ENCODE measurements at regions not wholly inside any gene's neighbourhood (a gene's known extent, or its start where the extent isn't known, plus 50 kb on each side); places are given as distances from the start of the nearest gene placed in this dataset.

GRCh38 chr10:35834877-35835494 lies 192.9 kb upstream of the FZD8 start:
- Histone ChIP-seq H3K27ac (no peak overlapping the region), H3K27me3 (ENCODE audit: insufficient read depth, low read depth) (no peaks in the 10 kb centered on the region), H3K4me1 (ENCODE audit: low read depth, poor library complexity, severe bottlenecking) (no peaks in the 10 kb centered on the region), H3K9ac (no peak overlapping the region), H3K4me2 (no peak overlapping the region), H4K20me1 (ENCODE audit: insufficient read depth) (no peaks in the 10 kb centered on the region), H3K79me2 (ENCODE audit: insufficient read depth, low read depth) (no peaks in the 10 kb centered on the region), H2AFZ (ENCODE audit: low read depth) (no peak overlapping the region), H3K36me3 (ENCODE audit: insufficient read depth) (no peaks in the 10 kb centered on the region), H3K4me3 (IDR thresholded peaks at IDR 0.05; ENCODE audit: insufficient read depth, low read depth, low read length) (no peak overlapping the region)
- no peak for TF ChIP-seq CTCF (conservative IDR thresholded peaks at IDR 0.05; ENCODE audit: low read depth, low read length)

GRCh38 chr10:35827783-35828182 lies 185.7 kb upstream of the FZD8 start:
- Histone ChIP-seq H3K9ac (no peak overlapping the region), H2AFZ (ENCODE audit: low read depth) (no peak overlapping the region), H4K20me1 (ENCODE audit: insufficient read depth) (no peaks in the 10 kb centered on the region), H3K4me3 (IDR thresholded peaks at IDR 0.05; ENCODE audit: insufficient read depth, low read depth, low read length) (no peak overlapping the region), H3K4me1 (ENCODE audit: low read depth, poor library complexity, severe bottlenecking) (no peaks in the 10 kb centered on the region), H3K79me2 (ENCODE audit: insufficient read depth, low read depth) (no peaks in the 10 kb centered on the region), H3K27me3 (ENCODE audit: insufficient read depth, low read depth) (no peaks in the 10 kb centered on the region), H3K27ac (no peak overlapping the region), H3K4me2 (no peak overlapping the region), H3K36me3 (ENCODE audit: insufficient read depth) (no peaks in the 10 kb centered on the region)
- no peak for TF ChIP-seq CTCF (conservative IDR thresholded peaks at IDR 0.05; ENCODE audit: low read depth, low read length)

- Histone ChIP-seq H3K27me3 (ENCODE audit: insufficient read depth, low read depth) (no peaks in the 10 kb centered on the region), H3K4me1 (ENCODE audit: low read depth, poor library complexity, severe bottlenecking) (no peaks in the 10 kb centered on the region), H3K27ac (no peak overlapping the region), H2AFZ (ENCODE audit: low read depth) (no peak overlapping the region), H3K4me2 (no peak overlapping the region), H3K4me3 (IDR thresholded peaks at IDR 0.05; ENCODE audit: insufficient read depth, low read depth, low read length) (no peak overlapping the region), H3K9ac (no peak overlapping the region), H3K36me3 (ENCODE audit: insufficient read depth) (no peaks in the 10 kb centered on the region), H3K79me2 (ENCODE audit: insufficient read depth, low read depth) (no peaks in the 10 kb centered on the region), H4K20me1 (ENCODE audit: insufficient read depth) (no peaks in the 10 kb centered on the region)
- no peak for TF ChIP-seq CTCF (conservative IDR thresholded peaks at IDR 0.05; ENCODE audit: low read depth, low read length)
These were observed 182.6 kb upstream of the FZD8 start for GRCh38 chr10:35824704-35825103.

GRCh38 chr10:35822316-35822715 lies 180.2 kb upstream of the FZD8 start:
- Histone ChIP-seq H3K79me2 (ENCODE audit: insufficient read depth, low read depth) (no peaks in the 10 kb centered on the region), H3K27me3 (ENCODE audit: insufficient read depth, low read depth) (no peaks in the 10 kb centered on the region), H3K4me3 (IDR thresholded peaks at IDR 0.05; ENCODE audit: insufficient read depth, low read depth, low read length) (no peak overlapping the region), H3K4me1 (ENCODE audit: low read depth, poor library complexity, severe bottlenecking) (no peaks in the 10 kb centered on the region), H3K4me2 (no peak overlapping the region), H3K9ac (no peak overlapping the region), H4K20me1 (ENCODE audit: insufficient read depth) (no peaks in the 10 kb centered on the region), H3K27ac (no peak overlapping the region), H2AFZ (ENCODE audit: low read depth) (no peak overlapping the region), H3K36me3 (ENCODE audit: insufficient read depth) (no peaks in the 10 kb centered on the region)
- no peak for TF ChIP-seq CTCF (conservative IDR thresholded peaks at IDR 0.05; ENCODE audit: low read depth, low read length)

All from KMS-11 (cell line).